Stimulated activated CD8-positive, alpha-beta memory T cell treated with anti-CD3 and anti-CD28 coated beads, Interleukin-15, amount 100 ng/mL, for 48 hours (primary cell): ENCODE measurements at regions not wholly inside any gene's neighbourhood (a gene's known extent, or its start where the extent isn't known, plus 50 kb on each side); places are given as distances from the start of the nearest gene placed in this dataset.
"Not testable (repeated sequence)": the region's sequence is repeated elsewhere in the genome, so short reads cannot be mapped to it uniquely, and the experiment has no call there.

Source experiments
- DNase-seq, 2 donors: peaks; one replicate each; pipeline ENCODE4 v3.0.0-alpha.2; 2020; ENCODE audit warnings: low read depth in 2 of 2

GRCh38 chr14:55846826-55847446 lies 266.9 kb downstream of the KTN1 start:
- no peak for DNase-seq

GRCh38 chr14:55847766-55848165 lies 267.8 kb downstream of the KTN1 start:
- no peak for DNase-seq

- no peak for DNase-seq
Observed at GRCh38 chr14:55848964-55849363, 269.0 kb downstream of the KTN1 start.

- DNase-seq = no peak
Observed at GRCh38 chr14:55849833-55850232, 268.4 kb upstream of the PELI2 start.

DNA sequence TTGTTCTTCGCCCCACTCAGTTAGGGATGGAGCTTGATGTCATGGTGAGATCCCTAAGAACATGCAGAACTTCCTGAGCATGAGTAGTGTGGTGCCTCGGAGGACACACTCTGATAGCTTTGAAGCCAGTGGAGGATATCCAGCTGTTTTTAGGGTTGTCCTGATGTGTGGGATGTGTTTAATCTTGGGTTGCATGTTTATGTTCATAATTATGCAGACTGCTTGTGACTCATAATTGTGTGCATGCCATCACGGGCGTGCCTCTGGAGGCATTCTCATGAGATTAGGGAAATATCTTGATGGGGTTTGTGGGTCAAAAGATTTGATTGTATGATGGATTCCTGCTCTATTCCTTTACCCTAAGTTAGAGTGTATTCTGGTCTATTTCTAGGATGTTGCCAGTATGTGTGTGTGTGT lies 267.4 kb upstream of the PELI2 start:
- no peak for DNase-seq

DNA sequence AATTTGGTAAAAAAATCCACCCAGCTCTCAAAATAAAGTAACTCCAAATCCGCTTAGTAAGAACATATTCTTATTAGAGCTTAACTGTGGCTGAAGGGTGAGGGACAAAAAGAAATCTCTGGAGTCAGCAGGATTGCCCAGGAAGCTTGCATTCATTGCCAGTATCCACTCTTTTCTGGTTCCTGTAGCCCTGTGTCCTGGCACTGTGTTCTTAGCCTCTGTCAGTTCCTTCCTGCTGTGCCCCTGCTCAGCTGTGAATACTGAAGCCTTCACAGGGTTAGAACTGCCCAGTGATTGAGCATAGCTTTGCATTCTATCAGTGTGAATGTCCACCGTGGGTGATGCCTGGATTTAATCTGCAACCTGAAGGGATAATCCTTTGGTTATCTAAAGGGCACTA lies 266.9 kb upstream of the PELI2 start:
- DNase-seq = no peak

DNA sequence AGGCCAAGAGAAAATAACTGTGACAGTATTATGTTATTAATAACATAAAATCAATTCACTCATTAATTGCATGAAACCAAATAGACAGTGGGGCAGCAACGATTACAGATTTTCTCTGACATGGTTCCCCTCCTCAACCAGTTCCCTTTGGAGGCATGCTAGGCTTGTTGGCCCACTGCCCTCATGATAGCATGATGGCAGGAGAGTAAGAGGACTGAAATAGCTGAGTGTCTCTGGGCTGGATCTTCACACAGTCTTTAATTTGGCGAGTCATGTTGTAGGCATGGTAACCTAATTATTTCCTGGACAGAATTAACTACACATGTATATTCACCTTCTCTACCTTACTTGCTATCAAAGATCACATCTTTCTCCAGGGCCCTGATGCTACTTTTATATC lies 266.2 kb upstream of the PELI2 start:
- no peak for DNase-seq

- DNase-seq = no peak
Observed at GRCh38 chr14:55855751-55856150, 262.5 kb upstream of the PELI2 start.

- no peak for DNase-seq
Observed at GRCh38 chr14:55858604-55859003, 259.6 kb upstream of the PELI2 start.

GRCh38 chr14:55861561-55861960 lies 256.6 kb upstream of the PELI2 start:
- not testable (repeated sequence) for DNase-seq

GRCh38 chr14:55864890-55865655 lies 253.1 kb upstream of the PELI2 start:
- no peak for DNase-seq

DNA sequence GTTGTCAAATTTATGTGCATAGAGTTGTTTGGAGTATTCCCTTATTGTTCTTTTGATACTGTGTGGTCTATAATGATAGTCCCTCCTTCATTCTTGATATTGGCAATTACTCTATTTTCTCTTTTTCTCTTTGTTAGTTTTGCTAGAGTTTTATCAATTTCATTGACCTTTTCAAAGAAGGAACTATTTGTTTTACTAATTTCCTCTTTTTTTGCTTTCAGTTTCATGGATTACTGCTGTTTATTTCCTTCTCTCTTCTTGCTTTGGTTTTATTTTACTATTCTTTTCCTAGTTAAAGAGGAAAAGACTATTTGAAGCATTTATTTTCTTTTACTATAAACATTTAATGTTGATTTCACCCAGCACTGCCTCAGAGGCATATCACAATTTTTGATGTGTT lies 250.9 kb upstream of the PELI2 start:
- DNase-seq = no peak

- DNase-seq = no peak
Observed at GRCh38 chr14:55867719-55868118, 250.5 kb upstream of the PELI2 start.

DNA sequence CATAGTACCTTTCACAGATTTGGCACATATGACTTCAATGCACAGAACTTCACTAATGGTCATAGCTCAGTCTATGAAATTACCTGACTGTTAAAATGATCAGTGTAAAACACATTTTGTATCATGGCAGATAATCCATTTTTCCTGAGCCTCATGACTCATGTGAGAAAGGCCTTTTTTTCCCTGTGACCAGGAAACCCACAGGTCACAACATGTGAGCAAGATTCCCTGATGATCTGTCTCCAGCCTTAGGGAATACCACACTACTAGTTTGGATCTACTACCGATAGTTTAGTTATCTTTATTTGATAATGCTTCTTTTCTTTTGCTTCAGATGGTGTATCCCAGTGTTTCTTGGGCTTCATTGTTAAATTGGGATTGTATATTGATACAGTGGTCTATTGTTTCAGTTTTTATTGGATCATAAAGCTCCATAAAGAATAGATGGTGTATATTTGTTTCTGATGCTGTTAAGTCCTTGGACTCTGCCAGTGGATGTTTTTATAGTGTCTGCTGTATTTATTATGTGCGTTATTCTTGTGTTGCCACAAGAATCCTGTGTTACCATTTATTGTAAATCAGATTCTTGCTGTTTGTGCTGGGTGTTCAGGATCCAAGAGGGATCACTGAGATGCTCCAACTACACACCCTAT lies 248.7 kb upstream of the PELI2 start:
- DNase-seq = no peak

DNA sequence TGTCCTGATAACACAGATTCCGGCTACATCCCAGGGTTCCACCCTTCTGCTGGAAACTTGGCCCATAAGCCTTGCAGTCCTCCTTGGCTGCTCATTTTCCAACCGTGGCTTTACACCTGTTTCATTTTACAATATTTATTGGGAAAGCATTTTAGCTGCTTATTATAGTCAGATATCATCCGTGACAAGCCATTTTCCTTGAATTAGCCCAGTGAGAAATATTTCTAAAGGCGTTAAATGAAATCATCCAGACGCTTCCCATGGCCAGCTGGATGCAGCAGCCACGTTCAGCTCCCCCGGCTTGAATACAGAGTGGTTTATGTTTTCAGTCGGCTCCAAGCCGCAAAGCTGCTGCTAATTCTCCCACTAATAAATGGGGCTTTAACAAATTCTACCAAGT lies 245.0 kb upstream of the PELI2 start:
- no peak for DNase-seq

GRCh38 chr14:55874785-55875184 lies 243.4 kb upstream of the PELI2 start:
- DNase-seq = no peak

DNA sequence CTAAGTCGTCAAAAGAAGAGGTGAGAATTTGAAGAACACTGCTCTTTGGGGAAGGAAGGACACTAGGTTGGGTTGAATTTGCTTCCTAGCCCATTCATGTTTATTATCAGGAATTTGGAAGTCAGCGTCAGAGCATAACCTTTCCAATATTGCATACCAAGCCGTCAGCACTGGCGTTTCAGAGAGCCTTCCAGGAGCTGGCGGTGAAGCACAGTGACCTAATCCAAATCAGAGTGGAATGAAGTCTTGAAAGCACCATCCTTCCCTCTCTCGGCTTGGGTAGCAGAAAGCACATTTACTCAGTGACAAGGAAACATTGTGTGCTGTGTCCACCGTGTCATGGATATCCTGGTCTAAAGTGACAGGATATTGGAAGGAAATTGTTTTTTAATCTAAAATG lies 240.3 kb upstream of the PELI2 start:
- DNase-seq = no peak

DNA sequence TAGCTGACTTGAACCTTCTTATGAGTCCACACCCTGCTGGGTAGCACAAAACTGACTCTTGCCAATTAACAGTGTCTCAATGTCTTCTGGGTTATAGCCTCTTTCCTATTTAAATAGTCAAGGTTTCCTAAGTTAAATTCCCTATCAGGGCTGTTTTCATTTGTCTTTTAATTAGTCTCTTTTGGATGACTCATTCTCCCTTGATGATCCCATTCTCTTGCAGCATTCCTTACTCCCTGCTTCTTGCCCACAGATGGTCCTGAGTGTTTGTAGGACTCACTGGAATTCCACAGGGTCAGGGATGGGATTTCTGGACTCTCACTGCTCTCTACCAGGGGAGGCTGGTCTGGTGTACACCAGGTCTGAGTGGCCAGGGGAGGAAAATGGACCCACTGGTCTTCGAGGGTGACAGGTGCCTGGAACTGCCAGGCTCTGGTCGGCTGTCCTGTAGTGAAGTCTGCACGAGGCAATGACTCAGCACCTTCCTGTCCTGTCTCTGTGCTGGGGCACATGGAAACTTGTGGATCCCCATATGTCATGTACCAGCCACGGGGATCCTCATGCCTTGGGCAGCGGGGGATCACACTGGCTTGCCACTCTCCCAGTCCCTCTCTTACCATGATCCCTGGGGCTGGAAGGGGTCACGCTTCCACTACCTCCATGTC lies 236.5 kb upstream of the PELI2 start:
- no peak for DNase-seq

DNA sequence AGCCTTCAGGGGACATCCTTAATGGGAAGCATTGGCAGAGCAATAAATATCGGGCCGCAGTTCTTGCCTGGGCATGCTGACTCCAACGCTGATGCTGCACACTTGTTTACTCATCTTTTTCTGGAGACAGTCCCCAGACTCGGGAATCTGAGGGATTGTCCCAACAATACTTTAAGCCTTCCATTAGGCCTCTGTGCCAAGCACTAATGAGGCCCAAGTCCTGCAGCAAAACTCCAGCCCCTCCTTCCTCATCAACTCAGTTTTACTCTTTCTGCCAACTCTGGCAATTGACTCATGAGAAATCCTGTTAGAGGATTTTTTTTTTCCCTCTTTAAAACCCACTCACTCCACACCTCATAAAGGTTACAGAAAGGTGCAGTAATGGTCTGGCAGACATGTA lies 233.4 kb upstream of the PELI2 start:
- no peak for DNase-seq

DNA sequence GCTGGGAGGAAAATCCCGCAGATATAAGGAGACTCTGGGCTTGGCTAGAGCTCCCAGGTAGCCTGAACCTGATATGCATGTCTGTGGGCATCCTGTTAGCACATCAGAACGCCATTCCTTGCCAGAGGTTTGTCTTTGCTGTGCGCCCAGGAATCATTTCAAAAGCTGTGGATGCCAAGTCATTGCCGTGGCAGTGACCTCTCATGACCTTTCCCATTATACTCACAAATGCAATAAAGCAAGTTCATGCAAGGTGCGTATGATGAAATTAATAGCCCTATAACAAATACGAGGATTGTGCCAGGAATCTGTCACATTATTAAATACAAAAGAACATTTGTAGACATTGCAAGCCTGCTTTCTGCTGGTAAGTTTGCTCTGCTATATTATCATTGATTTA lies 229.1 kb upstream of the PELI2 start:
- DNase-seq = no peak

GRCh38 chr14:55891692-55892091 lies 226.5 kb upstream of the PELI2 start:
- no peak for DNase-seq

- no peak for DNase-seq
Observed at GRCh38 chr14:55892906-55893305, 225.3 kb upstream of the PELI2 start.

DNA sequence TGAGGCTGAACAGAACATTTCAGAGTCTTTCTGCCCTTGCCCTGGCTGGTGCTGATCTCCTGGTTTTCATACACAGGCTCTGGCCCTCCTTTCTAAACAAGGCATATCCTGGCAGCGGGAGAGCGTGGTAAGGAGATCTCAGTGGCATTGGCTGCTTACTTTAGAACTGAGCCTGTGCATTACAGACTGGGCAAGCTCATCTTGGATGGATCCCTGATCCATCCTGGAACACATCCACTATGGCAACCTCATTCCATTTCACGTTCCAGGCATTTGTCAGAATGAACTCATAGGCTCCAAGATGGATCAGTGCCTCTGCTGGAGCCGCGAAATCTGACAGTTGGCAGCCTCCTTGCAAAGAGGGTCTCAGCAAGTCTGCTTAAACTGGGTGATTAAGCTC lies 224.5 kb upstream of the PELI2 start:
- DNase-seq = no peak
